ENCODE measurements at regions not wholly inside any gene's neighbourhood (a gene's known extent, or its start where the extent isn't known, plus 50 kb on each side); places are given as distances from the start of the nearest gene placed in this dataset.

DNA sequence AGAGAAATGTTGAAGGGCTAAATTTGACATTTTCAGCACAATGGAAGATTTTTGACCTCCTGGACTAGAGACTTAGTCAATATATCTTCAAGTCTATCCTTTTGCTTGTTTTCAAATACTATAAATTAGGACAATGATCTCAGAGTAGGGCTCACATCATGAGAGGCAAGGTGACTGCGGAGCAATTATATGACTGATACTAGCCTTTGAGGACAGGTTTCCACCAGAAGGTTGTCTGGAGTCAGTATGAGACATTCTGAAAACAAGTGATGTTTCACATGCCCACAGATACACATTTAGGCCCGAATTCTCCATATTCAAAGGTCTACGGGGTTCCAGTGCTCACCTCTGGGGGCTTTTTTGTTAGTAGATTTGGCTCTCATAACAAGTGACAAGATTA lies 142.3 kb upstream of the SAMSN1 start:
- Histone ChIP-seq H3K4me1 (ENCODE audit: insufficient read depth, low read length) (no peaks in the 10 kb centered on the region), H3K79me2 (ENCODE audit: insufficient read depth, low read length) (no peaks in the 10 kb centered on the region), H3K4me2 (ENCODE audit: insufficient read depth, low read length) (no peak overlapping the region), H3K27ac (ENCODE audit: low read depth, low read length) (no peak overlapping the region), H3K36me3 (ENCODE audit: insufficient read depth, low read length) (no peaks in the 10 kb centered on the region), H3K27me3 (ENCODE audit: insufficient read depth, low read length) (no peaks in the 10 kb centered on the region), H4K20me1 (ENCODE audit: insufficient read depth, low read length) (no peaks in the 10 kb centered on the region), H2AFZ (ENCODE audit: low read length) (no peak overlapping the region), H3K4me3 (ENCODE audit: insufficient read depth, low read length) (no peak overlapping the region), H3K9me3 (ENCODE audit: low read depth, low read length) (no peaks in the 10 kb centered on the region)
- no peak for TF ChIP-seq CTCF (IDR thresholded peaks at IDR 0.05; ENCODE audit: extremely low read depth, low read depth, low read length)
- DNase-seq (ENCODE audit: insufficient read length, low spot score, missing footprints): no peak

- H3K27me3 ChIP-seq (ENCODE audit: insufficient read depth, low read length): no peaks in the 10 kb centered on the region
- no peak overlapping the region for H3K27ac ChIP-seq (ENCODE audit: low read depth, low read length)
- no peak overlapping the region for H3K4me3 ChIP-seq (ENCODE audit: insufficient read depth, low read length)
- H3K4me1 ChIP-seq (ENCODE audit: insufficient read depth, low read length): no peaks in the 10 kb centered on the region
- no peak for TF ChIP-seq CTCF (IDR thresholded peaks at IDR 0.05; ENCODE audit: extremely low read depth, low read depth, low read length)
- H3K4me2 ChIP-seq (ENCODE audit: insufficient read depth, low read length): no peak overlapping the region
- no peaks in the 10 kb centered on the region for H4K20me1 ChIP-seq (ENCODE audit: insufficient read depth, low read length)
- no peaks in the 10 kb centered on the region for H3K79me2 ChIP-seq (ENCODE audit: insufficient read depth, low read length)
- no peak for DNase-seq (ENCODE audit: insufficient read length, low spot score, missing footprints)
- H2AFZ ChIP-seq (ENCODE audit: low read length): no peak overlapping the region
- no peaks in the 10 kb centered on the region for H3K36me3 ChIP-seq (ENCODE audit: insufficient read depth, low read length)
- H3K9me3 ChIP-seq (ENCODE audit: low read depth, low read length): no peaks in the 10 kb centered on the region
Measured at GRCh38 chr21:14687268-14687625, 141.1 kb upstream of the SAMSN1 start.

- Histone ChIP-seq H2AFZ (ENCODE audit: low read length) (no peak overlapping the region), H4K20me1 (ENCODE audit: insufficient read depth, low read length) (no peaks in the 10 kb centered on the region), H3K27ac (ENCODE audit: low read depth, low read length) (no peak overlapping the region), H3K79me2 (ENCODE audit: insufficient read depth, low read length) (no peaks in the 10 kb centered on the region), H3K9me3 (ENCODE audit: low read depth, low read length) (no peaks in the 10 kb centered on the region), H3K4me2 (ENCODE audit: insufficient read depth, low read length) (no peak overlapping the region), H3K27me3 (ENCODE audit: insufficient read depth, low read length) (no peaks in the 10 kb centered on the region), H3K4me3 (ENCODE audit: insufficient read depth, low read length) (no peak overlapping the region), H3K4me1 (ENCODE audit: insufficient read depth, low read length) (no peaks in the 10 kb centered on the region), H3K36me3 (ENCODE audit: insufficient read depth, low read length) (no peaks in the 10 kb centered on the region)
- no peak for DNase-seq (ENCODE audit: insufficient read length, low spot score, missing footprints)
- TF ChIP-seq CTCF (IDR thresholded peaks at IDR 0.05; ENCODE audit: extremely low read depth, low read depth, low read length): no peak
Measured at GRCh38 chr21:14686466-14687267, 140.6 kb upstream of the SAMSN1 start.

DNA sequence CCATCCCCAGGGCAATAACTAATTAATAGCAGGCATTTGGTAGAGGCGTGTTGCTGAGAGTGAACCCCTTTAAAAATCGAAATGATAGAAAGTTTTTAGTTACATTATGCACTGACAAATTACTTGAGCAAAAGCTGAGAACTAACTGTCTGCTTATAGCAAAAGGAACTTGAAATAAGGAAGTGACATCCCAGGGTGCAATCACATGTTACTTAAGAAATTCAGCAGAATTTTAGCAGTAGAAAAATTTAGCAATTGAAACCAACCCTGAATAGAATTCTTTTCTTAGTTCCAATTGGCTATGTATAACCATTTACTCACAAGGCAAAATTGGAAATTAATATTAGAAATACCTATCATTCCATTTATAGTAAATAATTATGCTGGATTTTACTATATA lies 139.5 kb upstream of the SAMSN1 start:
- H3K9me3 ChIP-seq (ENCODE audit: low read depth, low read length): no peaks in the 10 kb centered on the region
- no peak overlapping the region for H3K4me3 ChIP-seq (ENCODE audit: insufficient read depth, low read length)
- DNase-seq (ENCODE audit: insufficient read length, low spot score, missing footprints): no peak
- no peaks in the 10 kb centered on the region for H3K36me3 ChIP-seq (ENCODE audit: insufficient read depth, low read length)
- no peaks in the 10 kb centered on the region for H3K27me3 ChIP-seq (ENCODE audit: insufficient read depth, low read length)
- TF ChIP-seq CTCF (IDR thresholded peaks at IDR 0.05; ENCODE audit: extremely low read depth, low read depth, low read length): no peak
- H3K79me2 ChIP-seq (ENCODE audit: insufficient read depth, low read length): no peaks in the 10 kb centered on the region
- no peaks in the 10 kb centered on the region for H4K20me1 ChIP-seq (ENCODE audit: insufficient read depth, low read length)
- H2AFZ ChIP-seq (ENCODE audit: low read length): no peak overlapping the region
- H3K27ac ChIP-seq (ENCODE audit: low read depth, low read length): no peak overlapping the region
- H3K4me1 ChIP-seq (ENCODE audit: insufficient read depth, low read length): no peaks in the 10 kb centered on the region
- H3K4me2 ChIP-seq (ENCODE audit: insufficient read depth, low read length): no peak overlapping the region
